GM12878 (cell line): ENCODE measurements at regions not wholly inside any gene's neighbourhood (a gene's known extent, or its start where the extent isn't known, plus 50 kb on each side); places are given as distances from the start of the nearest gene placed in this dataset.

ENCODE experiments used
- DPF2 ChIP-seq: fragments of 450-650 bp; IDR thresholded peaks from 2 replicates; pipeline ENCODE4 v1.6.1; 2017; ENCODE audit warnings: mild to moderate bottlenecking
- RAD21 ChIP-seq: IDR thresholded peaks from 2 replicates; pipeline ENCODE4 v1.6.1; 2011; ENCODE audit warnings: mild to moderate bottlenecking, low read depth, low read length, moderate library complexity; ENCODE audit not compliant: insufficient read depth
- SRF ChIP-seq, 2 experiments: IDR thresholded peaks; 2 replicates each; pipeline ENCODE4 v1.6.1; 2011; ENCODE audit warnings: low read depth in 2 of 2, low read length in 2 of 2, mild to moderate bottlenecking in 1 of 2, moderate library complexity in 1 of 2
- TAF1 ChIP-seq: IDR thresholded peaks from 2 replicates; pipeline ENCODE4 v1.6.1; 2011; ENCODE audit warnings: mild to moderate bottlenecking, low read depth, low read length, borderline replicate concordance
- TF ChIP-seq, protein P1 (sequence below), 3 experiments: IDR thresholded peaks in 2 of 3; conservative IDR thresholded peaks in 1 of 3; 2 replicates each; pipeline ENCODE4 v1.5.1; 2011; ENCODE audit warnings: low read depth in 3 of 3, low read length in 3 of 3, mild to moderate bottlenecking in 3 of 3, control low read depth in 2 of 3, moderate library complexity in 2 of 3, inconsistent platforms in 1 of 3, mixed read lengths in 1 of 3; ENCODE audit not compliant: control insufficient read depth in 2 of 3, insufficient read depth in 1 of 3; ENCODE audit errors: extremely low read depth in 1 of 3
- TF ChIP-seq, protein P2 (sequence below): fragments of 150-350 bp; IDR thresholded peaks from 2 replicates; pipeline ENCODE4 v1.6.1; 2016; ENCODE audit warnings: low read depth, low read length
- TF ChIP-seq, protein P3 (sequence below): IDR thresholded peaks from 2 replicates; pipeline ENCODE4 v1.6.1; 2012; ENCODE audit warnings: mild to moderate bottlenecking, low read depth, low read length

DNA sequence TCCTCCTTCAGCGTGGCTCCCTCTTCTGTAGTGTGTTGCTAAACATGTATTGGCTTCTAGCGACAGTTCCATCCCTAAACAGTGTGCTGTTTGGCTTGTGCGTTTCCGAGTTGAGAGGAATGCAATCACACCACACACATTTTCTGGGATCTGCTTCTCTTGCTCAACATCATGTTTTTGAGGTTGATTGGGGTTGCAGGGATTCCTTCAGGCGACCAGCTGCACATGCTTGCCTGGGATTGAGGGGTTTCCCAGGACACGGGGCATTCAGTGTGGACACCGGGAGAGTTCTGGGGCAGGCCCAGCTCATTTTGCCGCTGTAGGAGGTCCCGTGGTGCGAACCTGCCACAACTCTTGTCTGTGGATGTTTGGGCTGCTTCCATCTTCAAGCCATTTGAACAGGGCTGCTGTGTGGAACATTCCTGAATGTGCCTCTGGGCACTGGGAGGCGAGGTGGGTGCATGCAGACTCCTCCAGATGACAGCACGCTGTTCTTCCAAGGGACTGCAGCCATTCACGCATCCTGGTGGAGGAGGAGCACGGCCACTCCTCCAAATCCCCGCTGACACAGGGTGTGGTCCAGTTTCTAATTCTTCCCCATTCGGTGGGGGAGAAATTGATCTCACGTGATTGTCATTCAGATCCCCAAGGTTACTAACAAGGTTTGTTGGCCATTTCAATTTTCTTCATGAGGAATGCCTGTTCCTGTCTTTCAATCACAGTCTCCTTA, 82.8 kb downstream of the PLXNA1 start:
- TF ChIP-seq, protein P1, sequence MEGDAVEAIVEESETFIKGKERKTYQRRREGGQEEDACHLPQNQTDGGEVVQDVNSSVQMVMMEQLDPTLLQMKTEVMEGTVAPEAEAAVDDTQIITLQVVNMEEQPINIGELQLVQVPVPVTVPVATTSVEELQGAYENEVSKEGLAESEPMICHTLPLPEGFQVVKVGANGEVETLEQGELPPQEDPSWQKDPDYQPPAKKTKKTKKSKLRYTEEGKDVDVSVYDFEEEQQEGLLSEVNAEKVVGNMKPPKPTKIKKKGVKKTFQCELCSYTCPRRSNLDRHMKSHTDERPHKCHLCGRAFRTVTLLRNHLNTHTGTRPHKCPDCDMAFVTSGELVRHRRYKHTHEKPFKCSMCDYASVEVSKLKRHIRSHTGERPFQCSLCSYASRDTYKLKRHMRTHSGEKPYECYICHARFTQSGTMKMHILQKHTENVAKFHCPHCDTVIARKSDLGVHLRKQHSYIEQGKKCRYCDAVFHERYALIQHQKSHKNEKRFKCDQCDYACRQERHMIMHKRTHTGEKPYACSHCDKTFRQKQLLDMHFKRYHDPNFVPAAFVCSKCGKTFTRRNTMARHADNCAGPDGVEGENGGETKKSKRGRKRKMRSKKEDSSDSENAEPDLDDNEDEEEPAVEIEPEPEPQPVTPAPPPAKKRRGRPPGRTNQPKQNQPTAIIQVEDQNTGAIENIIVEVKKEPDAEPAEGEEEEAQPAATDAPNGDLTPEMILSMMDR (IDR thresholded peaks at IDR 0.05 in 2 of 3, conservative IDR thresholded peaks at IDR 0.05 in 1 of 3; ENCODE audit: control insufficient read depth in 2 of 3, extremely low read depth in 1 of 3, insufficient read depth in 1 of 3, low read depth in 3 of 3, low read length in 3 of 3), result no peak
- TF ChIP-seq RAD21 (no peak), TAF1 (no peak), SRF (IDR thresholded peaks at IDR 0.05; ENCODE audit: low read depth in 2 of 2, low read length in 2 of 2) (no peak), DPF2 (no peak)
- TF ChIP-seq, protein P2, sequence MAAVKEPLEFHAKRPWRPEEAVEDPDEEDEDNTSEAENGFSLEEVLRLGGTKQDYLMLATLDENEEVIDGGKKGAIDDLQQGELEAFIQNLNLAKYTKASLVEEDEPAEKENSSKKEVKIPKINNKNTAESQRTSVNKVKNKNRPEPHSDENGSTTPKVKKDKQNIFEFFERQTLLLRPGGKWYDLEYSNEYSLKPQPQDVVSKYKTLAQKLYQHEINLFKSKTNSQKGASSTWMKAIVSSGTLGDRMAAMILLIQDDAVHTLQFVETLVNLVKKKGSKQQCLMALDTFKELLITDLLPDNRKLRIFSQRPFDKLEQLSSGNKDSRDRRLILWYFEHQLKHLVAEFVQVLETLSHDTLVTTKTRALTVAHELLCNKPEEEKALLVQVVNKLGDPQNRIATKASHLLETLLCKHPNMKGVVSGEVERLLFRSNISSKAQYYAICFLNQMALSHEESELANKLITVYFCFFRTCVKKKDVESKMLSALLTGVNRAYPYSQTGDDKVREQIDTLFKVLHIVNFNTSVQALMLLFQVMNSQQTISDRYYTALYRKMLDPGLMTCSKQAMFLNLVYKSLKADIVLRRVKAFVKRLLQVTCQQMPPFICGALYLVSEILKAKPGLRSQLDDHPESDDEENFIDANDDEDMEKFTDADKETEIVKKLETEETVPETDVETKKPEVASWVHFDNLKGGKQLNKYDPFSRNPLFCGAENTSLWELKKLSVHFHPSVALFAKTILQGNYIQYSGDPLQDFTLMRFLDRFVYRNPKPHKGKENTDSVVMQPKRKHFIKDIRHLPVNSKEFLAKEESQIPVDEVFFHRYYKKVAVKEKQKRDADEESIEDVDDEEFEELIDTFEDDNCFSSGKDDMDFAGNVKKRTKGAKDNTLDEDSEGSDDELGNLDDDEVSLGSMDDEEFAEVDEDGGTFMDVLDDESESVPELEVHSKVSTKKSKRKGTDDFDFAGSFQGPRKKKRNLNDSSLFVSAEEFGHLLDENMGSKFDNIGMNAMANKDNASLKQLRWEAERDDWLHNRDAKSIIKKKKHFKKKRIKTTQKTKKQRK, result no peak
- TF ChIP-seq, protein P3, sequence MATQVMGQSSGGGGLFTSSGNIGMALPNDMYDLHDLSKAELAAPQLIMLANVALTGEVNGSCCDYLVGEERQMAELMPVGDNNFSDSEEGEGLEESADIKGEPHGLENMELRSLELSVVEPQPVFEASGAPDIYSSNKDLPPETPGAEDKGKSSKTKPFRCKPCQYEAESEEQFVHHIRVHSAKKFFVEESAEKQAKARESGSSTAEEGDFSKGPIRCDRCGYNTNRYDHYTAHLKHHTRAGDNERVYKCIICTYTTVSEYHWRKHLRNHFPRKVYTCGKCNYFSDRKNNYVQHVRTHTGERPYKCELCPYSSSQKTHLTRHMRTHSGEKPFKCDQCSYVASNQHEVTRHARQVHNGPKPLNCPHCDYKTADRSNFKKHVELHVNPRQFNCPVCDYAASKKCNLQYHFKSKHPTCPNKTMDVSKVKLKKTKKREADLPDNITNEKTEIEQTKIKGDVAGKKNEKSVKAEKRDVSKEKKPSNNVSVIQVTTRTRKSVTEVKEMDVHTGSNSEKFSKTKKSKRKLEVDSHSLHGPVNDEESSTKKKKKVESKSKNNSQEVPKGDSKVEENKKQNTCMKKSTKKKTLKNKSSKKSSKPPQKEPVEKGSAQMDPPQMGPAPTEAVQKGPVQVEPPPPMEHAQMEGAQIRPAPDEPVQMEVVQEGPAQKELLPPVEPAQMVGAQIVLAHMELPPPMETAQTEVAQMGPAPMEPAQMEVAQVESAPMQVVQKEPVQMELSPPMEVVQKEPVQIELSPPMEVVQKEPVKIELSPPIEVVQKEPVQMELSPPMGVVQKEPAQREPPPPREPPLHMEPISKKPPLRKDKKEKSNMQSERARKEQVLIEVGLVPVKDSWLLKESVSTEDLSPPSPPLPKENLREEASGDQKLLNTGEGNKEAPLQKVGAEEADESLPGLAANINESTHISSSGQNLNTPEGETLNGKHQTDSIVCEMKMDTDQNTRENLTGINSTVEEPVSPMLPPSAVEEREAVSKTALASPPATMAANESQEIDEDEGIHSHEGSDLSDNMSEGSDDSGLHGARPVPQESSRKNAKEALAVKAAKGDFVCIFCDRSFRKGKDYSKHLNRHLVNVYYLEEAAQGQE, result no peak
